GM10266 (cell line): ENCODE measurements at regions not wholly inside any gene's neighbourhood (a gene's known extent, or its start where the extent isn't known, plus 50 kb on each side); places are given as distances from the start of the nearest gene placed in this dataset.
"Not testable (repeated sequence)": the region's sequence is repeated elsewhere in the genome, so short reads cannot be mapped to it uniquely, and the experiment has no call there.

Source experiments
- DNase-seq: peaks from one replicate; pipeline ENCODE4 v3.0.0; 2012; ENCODE audit errors: extremely low spot score
- CTCF ChIP-seq: IDR thresholded peaks from 2 replicates; pipeline ENCODE4 v1.5.1; 2012; ENCODE audit warnings: mild to moderate bottlenecking, low read depth; ENCODE audit not compliant: control insufficient read depth, insufficient read depth; ENCODE audit errors: missing control alignments

- TF ChIP-seq CTCF = no peak
- DNase-seq = no peak
These were observed 451.9 kb upstream of the ZEB2 start for GRCh38 chr2:144971786-144972335.

GRCh38 chr2:144970410-144970809, 450.5 kb upstream of the ZEB2 start:
- DNase-seq = not testable (repeated sequence)

- not testable (repeated sequence) for DNase-seq
These were observed 449.6 kb upstream of the ZEB2 start for GRCh38 chr2:144969564-144969963.

GRCh38 chr2:144967961-144968360, 448.0 kb upstream of the ZEB2 start:
- TF ChIP-seq CTCF = no peak
- DNase-seq = no peak

- DNase-seq = no peak
- TF ChIP-seq CTCF = no peak
These were observed 445.3 kb upstream of the ZEB2 start for GRCh38 chr2:144965172-144965571.

- no peak for DNase-seq
- TF ChIP-seq CTCF = no peak
These were observed 443.1 kb upstream of the ZEB2 start for GRCh38 chr2:144963031-144963430.

- DNase-seq = no peak
These were observed 439.5 kb upstream of the ZEB2 start for GRCh38 chr2:144959416-144959815.

GRCh38 chr2:144950899-144951560, 431.1 kb upstream of the ZEB2 start:
- no peak for DNase-seq
- no peak for TF ChIP-seq CTCF

More at GRCh38 chr2:144959416-144959815, 439.5 kb upstream of the ZEB2 start:
- no peak for TF ChIP-seq CTCF
